Psoas muscle (tissue), 7 donors: ENCODE measurements at regions not wholly inside any gene's neighbourhood (a gene's known extent, or its start where the extent isn't known, plus 50 kb on each side); places are given as distances from the start of the nearest gene placed in this dataset.

Experiments
- ATAC-seq, 4 donors: fragments of 200-7000 bp; cut with Tn5 transposase; one replicate each; pipeline ENCODE4 v1.9.1; 2020; ENCODE audit warnings: moderate library complexity in 3 of 4, mild to moderate bottlenecking in 2 of 4
- DNase-seq, 2 donors: peaks; one replicate each; pipeline ENCODE4 v3.0.0-alpha.2; 2020
- H3K27ac ChIP-seq: fragments of 200-600 bp; one replicate; pipeline ENCODE4 v1.8.0; 2022
- H3K27me3 ChIP-seq, 3 donors: fragments of 200-600 bp in 1 of 3; one replicate each; pipeline versions ENCODE4 v1.6.1 to v1.8.0; 2013 to 2022; ENCODE audit warnings: low read length in 2 of 3, mild to moderate bottlenecking in 2 of 3, moderate library complexity in 1 of 3; ENCODE audit not compliant: insufficient read depth in 3 of 3
- H3K36me3 ChIP-seq, 2 donors: fragments of 200-600 bp in 1 of 2; one replicate each; pipeline versions ENCODE4 v1.6.1 to v1.8.0; 2013 to 2022; ENCODE audit warnings: low read depth in 1 of 2, mild to moderate bottlenecking in 1 of 2, moderate library complexity in 1 of 2; ENCODE audit not compliant: insufficient read depth in 1 of 2
- H3K4me1 ChIP-seq: fragments of 200-600 bp; one replicate; pipeline ENCODE4 v1.8.0; 2022
- H3K4me3 ChIP-seq: fragments of 200-600 bp; one replicate; pipeline ENCODE4 v1.8.0; 2022; ENCODE audit warnings: mild to moderate bottlenecking
- H3K9me3 ChIP-seq: fragments of 200-600 bp; one replicate; pipeline ENCODE4 v1.8.0; 2022
- CTCF ChIP-seq: fragments of 200-600 bp; IDR thresholded peaks from one replicate; pipeline ENCODE4 v1.8.0; 2022; ENCODE audit warnings: antibody characterized with exemption
- WGBS, 3 donors: extraction: QIAGEN DNeasy Blood & Tissue Kit; methylation state at CpG; one replicate each; pipeline versions ENCODE4 v1.1.6 to v1.1.7; 2013; 5-methylcytosine and 5-hydroxymethylcytosine counted together
- intact Hi-C, 2 donors: fragments of 100-400 bp; cut with DNase I; formaldehyde crosslinking; loops; one replicate each; pipeline versions ENCODE4 v1.11.0 to v1.14.2; 2022
- donor health status: healthy with polysubstance abuse.
- donor health status: DM: no; HTN: no; CAD: no; lungs with moderate emphysema.
- donor health status: Bipolar disorder and iron deficiency.
- donor health status: healthy.
- donor health status: DM: yes; HTN: yes; CAD: no.
- donor health status: DM: no; HTN: no; CAD: no.
- donor health status: DM: yes; HTN: yes; CAD: no.

GRCh38 chr16:11425140-11425539 is 79.9 kb downstream of the RMI2 start:
- Histone ChIP-seq H3K4me1 (no peaks in the 10 kb centered on the region), H3K9me3 (no peaks in the 10 kb centered on the region), H3K27ac (no peak overlapping the region), H3K27me3 (no peaks in the 10 kb centered on the region), H3K4me3 (no peak overlapping the region), H3K36me3 (no peaks in the 10 kb centered on the region)
- no peak for ATAC-seq
- no peak for TF ChIP-seq CTCF
- intact Hi-C loops: no loop called here
- WGBS, 3 donors: 76 to 86% (median 81%) methylated on average over 14 of the region's 14 CpGs
- DNase-seq: no peak

- TF ChIP-seq CTCF: no peak
- Histone ChIP-seq H3K27me3 (no peaks in the 10 kb centered on the region), H3K4me3 (no peak overlapping the region), H3K27ac (no peak overlapping the region), H3K4me1 (no peaks in the 10 kb centered on the region), H3K36me3 (no peaks in the 10 kb centered on the region), H3K9me3 (no peaks in the 10 kb centered on the region)
- intact Hi-C loops: no loop called here
- DNase-seq (no peak), ATAC-seq (no peak)
- whole genome bisulfite sequencing, 3 donors: 69 to 74% (median 70%) methylated on average over 4 of the region's 4 CpGs
Observed at GRCh38 chr16:11428623-11428953, 83.3 kb downstream of the RMI2 start.

- H3K9me3 ChIP-seq: no peaks in the 10 kb centered on the region
- DNase-seq (no peak), ATAC-seq (no peak)
- intact Hi-C loops: no loop called here
- TF ChIP-seq CTCF: no peak
- no peak overlapping the region for H3K27ac ChIP-seq
- H3K4me3 ChIP-seq: no peak overlapping the region
- no peaks in the 10 kb centered on the region for H3K27me3 ChIP-seq
- H3K36me3 ChIP-seq: no peaks in the 10 kb centered on the region
- 28 to 34% (median 30%) methylated on average over 6 of the region's 6 CpGs for WGBS, 3 donors
- H3K4me1 ChIP-seq: no peaks in the 10 kb centered on the region
Observed at GRCh38 chr16:11429123-11429522, 83.9 kb downstream of the RMI2 start.

GRCh38 chr16:11429823-11430222 is 84.6 kb downstream of the RMI2 start:
- H3K27ac ChIP-seq: no peak overlapping the region
- 78 to 80% (median 79%) methylated on average over 6 of the region's 6 CpGs for WGBS, 3 donors
- H3K4me3 ChIP-seq: no peak overlapping the region
- DNase-seq (no peak), ATAC-seq (no peak)
- intact Hi-C loops: no loop called here
- H3K36me3 ChIP-seq: no peaks in the 10 kb centered on the region
- no peaks in the 10 kb centered on the region for H3K4me1 ChIP-seq
- no peak for TF ChIP-seq CTCF
- no peaks in the 10 kb centered on the region for H3K27me3 ChIP-seq
- no peaks in the 10 kb centered on the region for H3K9me3 ChIP-seq

GRCh38 chr16:11430601-11431317 is 85.5 kb downstream of the RMI2 start:
- H3K27me3 ChIP-seq: no peaks in the 10 kb centered on the region
- no peaks in the 10 kb centered on the region for H3K4me1 ChIP-seq
- no peaks in the 10 kb centered on the region for H3K9me3 ChIP-seq
- intact Hi-C loops: no loop called here
- no peak overlapping the region for H3K27ac ChIP-seq
- no peaks in the 10 kb centered on the region for H3K36me3 ChIP-seq
- DNase-seq (no peak), ATAC-seq (no peak)
- 60 to 63% (median 60%) methylated on average over 11 of the region's 11 CpGs for WGBS, 3 donors
- no peak for TF ChIP-seq CTCF
- no peak overlapping the region for H3K4me3 ChIP-seq
